ENCODE measurements at regions not wholly inside any gene's neighbourhood (a gene's known extent, or its start where the extent isn't known, plus 50 kb on each side); places are given as distances from the start of the nearest gene placed in this dataset.

DNA sequence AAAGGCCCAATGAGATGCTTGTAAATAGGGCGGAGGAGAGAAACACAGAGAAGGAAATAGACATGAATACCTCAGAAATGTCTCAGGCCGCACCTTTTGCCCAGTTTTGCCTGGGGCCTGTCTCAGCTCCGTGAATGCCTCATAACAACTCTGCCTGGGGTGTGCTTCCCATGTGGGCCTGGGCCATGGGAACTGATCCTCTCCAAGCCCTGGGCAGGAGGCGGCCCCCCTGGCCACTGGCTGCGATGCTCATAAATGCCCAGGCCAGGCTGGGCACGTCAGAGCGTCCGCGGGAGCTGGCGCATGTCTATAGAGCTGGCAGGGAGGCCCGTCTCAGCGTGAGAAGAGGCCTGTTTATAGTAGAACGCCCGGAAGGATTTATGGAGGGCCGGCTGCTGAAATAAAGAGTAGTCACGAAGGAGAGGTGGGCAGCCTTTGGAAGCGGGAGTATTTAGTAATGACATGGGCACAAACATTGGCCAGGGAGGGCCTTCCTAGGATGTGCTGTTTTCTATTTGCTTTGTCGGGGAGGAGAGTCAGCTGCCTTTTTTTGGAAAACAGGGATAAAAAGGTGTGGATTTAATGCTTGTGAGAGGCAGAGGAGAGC, 85.9 kb upstream of the IGF1R start:
- TF ChIP-seq, protein P1, sequence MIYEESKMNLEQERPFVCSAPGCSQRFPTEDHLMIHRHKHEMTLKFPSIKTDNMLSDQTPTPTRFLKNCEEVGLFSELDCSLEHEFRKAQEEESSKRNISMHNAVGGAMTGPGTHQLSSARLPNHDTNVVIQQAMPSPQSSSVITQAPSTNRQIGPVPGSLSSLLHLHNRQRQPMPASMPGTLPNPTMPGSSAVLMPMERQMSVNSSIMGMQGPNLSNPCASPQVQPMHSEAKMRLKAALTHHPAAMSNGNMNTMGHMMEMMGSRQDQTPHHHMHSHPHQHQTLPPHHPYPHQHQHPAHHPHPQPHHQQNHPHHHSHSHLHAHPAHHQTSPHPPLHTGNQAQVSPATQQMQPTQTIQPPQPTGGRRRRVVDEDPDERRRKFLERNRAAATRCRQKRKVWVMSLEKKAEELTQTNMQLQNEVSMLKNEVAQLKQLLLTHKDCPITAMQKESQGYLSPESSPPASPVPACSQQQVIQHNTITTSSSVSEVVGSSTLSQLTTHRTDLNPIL (CRISPR knock-in tag; IDR thresholded peaks at IDR 0.05; ENCODE audit: low read depth), result no peak
- TF ChIP-seq, protein P2, sequence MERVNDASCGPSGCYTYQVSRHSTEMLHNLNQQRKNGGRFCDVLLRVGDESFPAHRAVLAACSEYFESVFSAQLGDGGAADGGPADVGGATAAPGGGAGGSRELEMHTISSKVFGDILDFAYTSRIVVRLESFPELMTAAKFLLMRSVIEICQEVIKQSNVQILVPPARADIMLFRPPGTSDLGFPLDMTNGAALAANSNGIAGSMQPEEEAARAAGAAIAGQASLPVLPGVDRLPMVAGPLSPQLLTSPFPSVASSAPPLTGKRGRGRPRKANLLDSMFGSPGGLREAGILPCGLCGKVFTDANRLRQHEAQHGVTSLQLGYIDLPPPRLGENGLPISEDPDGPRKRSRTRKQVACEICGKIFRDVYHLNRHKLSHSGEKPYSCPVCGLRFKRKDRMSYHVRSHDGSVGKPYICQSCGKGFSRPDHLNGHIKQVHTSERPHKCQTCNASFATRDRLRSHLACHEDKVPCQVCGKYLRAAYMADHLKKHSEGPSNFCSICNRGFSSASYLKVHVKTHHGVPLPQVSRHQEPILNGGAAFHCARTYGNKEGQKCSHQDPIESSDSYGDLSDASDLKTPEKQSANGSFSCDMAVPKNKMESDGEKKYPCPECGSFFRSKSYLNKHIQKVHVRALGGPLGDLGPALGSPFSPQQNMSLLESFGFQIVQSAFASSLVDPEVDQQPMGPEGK (CRISPR knock-in tag; IDR thresholded peaks at IDR 0.05; ENCODE audit: borderline replicate concordance), result no peak
- no peak for TF ChIP-seq PPARA (CRISPR knock-in tag; IDR thresholded peaks at IDR 0.05; ENCODE audit: borderline replicate concordance)
- TF ChIP-seq, protein P3, sequence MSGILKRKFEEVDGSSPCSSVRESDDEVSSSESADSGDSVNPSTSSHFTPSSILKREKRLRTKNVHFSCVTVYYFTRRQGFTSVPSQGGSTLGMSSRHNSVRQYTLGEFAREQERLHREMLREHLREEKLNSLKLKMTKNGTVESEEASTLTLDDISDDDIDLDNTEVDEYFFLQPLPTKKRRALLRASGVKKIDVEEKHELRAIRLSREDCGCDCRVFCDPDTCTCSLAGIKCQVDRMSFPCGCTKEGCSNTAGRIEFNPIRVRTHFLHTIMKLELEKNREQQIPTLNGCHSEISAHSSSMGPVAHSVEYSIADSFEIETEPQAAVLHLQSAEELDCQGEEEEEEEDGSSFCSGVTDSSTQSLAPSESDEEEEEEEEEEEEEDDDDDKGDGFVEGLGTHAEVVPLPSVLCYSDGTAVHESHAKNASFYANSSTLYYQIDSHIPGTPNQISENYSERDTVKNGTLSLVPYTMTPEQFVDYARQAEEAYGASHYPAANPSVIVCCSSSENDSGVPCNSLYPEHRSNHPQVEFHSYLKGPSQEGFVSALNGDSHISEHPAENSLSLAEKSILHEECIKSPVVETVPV (CRISPR knock-in tag; IDR thresholded peaks at IDR 0.05), result no peak
- no peak for TF ChIP-seq ZC3H10 (CRISPR knock-in tag; IDR thresholded peaks at IDR 0.05)
- TF ChIP-seq RARB (CRISPR knock-in tag; IDR thresholded peaks at IDR 0.05), result no peak
- no peak for TF ChIP-seq POU6F1 (CRISPR knock-in tag; IDR thresholded peaks at IDR 0.05; ENCODE audit: borderline replicate concordance, low read depth)
- TF ChIP-seq ISL1 (CRISPR knock-in tag; IDR thresholded peaks at IDR 0.05), result no peak
- TF ChIP-seq ZNF565 (CRISPR knock-in tag; conservative IDR thresholded peaks at IDR 0.05; ENCODE audit: low read depth), result no peak
